Omental fat pad (tissue), 3 donors: ENCODE measurements at regions not wholly inside any gene's neighbourhood (a gene's known extent, or its start where the extent isn't known, plus 50 kb on each side); places are given as distances from the start of the nearest gene placed in this dataset.
"Not testable (repeated sequence)": the region's sequence is repeated elsewhere in the genome, so short reads cannot be mapped to it uniquely, and the experiment has no call there.

Source experiments
- ATAC-seq: fragments of 150-250 bp; one replicate; pipeline ENCODE4 v1.9.1; 2016; ENCODE audit warnings: mild to moderate bottlenecking, moderate library complexity; ENCODE audit not compliant: low FRiP score
- DNase-seq: peaks from one replicate; pipeline ENCODE4 v3.0.0-alpha.2; 2019; ENCODE audit warnings: low spot score
- CTCF ChIP-seq, 3 donors: fragments of 450-650 bp; IDR thresholded peaks; one replicate each; pipeline ENCODE4 v1.5.1; 2016 to 2017; ENCODE audit warnings: antibody characterized with exemption in 3 of 3, mild to moderate bottlenecking in 3 of 3, moderate library complexity in 2 of 3

DNA sequence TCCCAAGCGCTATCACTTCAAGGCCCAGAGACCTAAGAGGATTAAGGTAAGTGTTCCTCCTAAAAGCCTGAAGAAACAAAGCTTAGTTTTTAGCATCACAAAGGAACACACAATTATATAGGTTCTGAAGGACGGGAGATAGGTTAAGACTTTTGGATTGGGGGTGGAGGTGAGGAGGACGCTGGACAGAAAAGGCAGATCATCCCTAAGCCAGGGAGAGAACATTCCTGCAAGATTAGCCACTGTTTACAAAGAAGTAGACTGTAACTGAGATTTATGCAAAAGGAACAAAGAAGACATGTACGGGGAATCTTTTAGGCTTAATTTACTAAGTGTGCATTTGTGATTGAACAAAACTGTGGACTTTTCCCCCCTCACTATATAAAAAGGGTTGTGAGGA lies 184.1 kb upstream of the IRX5 start:
- no peak for DNase-seq
- no peak for ATAC-seq
- no peak for TF ChIP-seq CTCF (IDR thresholded peaks at IDR 0.05)

DNA sequence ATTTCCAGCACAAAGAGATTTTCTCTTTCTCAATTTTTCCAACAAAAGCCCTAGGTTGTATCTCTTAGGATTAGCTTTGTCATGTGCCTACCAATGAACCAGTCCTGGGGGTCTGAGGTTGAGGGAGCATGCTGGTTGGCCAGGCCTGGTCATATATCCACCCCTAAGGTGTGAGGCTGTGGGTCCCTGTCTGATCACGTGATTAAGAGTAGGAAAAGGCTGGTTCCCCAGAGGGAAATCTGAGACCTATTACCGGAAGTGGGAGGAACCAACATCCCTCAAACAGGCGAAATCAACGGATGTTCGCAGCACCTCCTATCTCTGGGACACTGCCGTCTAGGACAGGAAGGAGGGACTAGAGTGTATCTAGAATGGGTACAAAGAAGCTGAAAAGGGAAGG lies 185.7 kb upstream of the IRX5 start:
- ATAC-seq (no peak), DNase-seq (no peak)
- TF ChIP-seq CTCF (IDR thresholded peaks at IDR 0.05): no peak

- ATAC-seq (no peak), DNase-seq (no peak)
- no peak for TF ChIP-seq CTCF (IDR thresholded peaks at IDR 0.05)
Measured at GRCh38 chr16:54742436-54742835, 188.2 kb upstream of the IRX5 start.

GRCh38 chr16:54739381-54739780 lies 191.3 kb upstream of the IRX5 start:
- no peak for TF ChIP-seq CTCF (IDR thresholded peaks at IDR 0.05)
- DNase-seq: no peak
- no peak for ATAC-seq

- DNase-seq: no peak
- TF ChIP-seq CTCF (IDR thresholded peaks at IDR 0.05): no peak
- no peak for ATAC-seq
Measured at GRCh38 chr16:54734156-54734555, 196.5 kb upstream of the IRX5 start.

DNA sequence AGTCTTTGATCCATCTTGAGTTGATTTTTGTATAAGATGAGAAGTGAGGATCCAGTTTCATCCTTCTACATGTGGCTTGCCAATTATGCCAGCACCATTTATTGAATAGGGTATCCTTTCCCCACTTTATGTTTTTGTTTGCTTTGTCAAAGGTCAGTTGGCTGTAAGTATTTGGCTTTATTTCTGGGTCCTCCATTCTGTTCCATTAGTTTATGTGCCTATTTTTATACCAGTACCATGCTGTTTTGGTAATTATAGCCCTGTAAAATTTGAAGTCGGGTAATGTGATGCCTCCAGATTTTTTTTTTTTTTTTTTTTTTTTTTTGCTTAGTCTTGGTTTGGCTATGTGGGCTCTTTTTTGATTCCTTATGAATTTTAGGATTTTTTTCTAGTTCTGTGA lies 203.0 kb upstream of the IRX5 start:
- ATAC-seq, DNase-seq: not testable (repeated sequence)

DNA sequence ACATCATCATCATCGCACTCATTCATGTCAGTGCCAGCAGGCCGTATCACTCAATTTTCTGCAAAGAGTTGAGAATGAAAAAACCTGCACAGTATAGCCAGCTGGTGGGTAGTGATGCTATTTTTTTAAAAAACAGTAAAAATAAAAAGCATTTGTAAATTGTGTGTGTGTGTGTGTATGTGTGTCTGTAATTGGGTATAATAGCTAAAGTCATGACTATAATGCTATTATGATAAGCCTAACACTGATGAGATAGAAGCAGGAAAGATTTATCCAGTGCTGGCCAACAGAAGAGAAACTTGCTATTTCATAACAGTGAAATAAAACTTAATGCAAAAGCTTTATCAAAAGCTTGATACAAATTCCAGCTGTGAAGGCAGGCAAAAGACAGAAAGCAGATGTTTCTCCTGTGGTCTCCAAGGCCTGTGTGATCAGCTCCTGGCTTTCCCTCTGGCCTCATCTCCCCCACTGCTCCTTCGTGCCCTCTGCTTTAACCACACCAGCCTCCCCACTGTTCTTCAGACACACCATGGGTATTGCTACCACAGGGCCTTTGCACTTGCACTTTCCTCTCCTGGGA lies 206.2 kb upstream of the IRX5 start:
- no peak for TF ChIP-seq CTCF (IDR thresholded peaks at IDR 0.05)
- ATAC-seq: no peak
- DNase-seq: no peak

DNA sequence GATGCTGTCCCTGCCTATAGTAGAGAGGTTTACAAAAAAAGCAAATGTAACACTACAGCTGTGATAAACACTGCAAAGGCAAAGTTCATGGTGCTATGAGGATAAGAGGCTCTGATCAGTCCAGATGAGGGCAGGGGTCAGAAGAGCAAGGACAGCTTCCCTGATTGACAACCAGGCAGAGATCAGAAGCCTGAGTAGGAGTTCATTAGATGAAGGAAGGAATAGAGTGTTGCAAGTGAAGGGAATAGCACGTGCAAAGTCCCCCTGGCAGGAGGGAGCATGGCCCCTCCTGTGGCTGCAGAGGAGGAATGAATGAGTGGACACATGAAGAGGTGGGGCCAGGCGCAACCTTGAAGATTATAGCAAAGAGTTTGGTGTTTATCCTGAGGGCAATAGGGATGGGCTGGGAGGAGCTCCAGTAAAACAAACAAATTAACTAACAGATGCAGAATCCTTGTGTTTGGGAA lies 208.4 kb upstream of the IRX5 start:
- no peak for TF ChIP-seq CTCF (IDR thresholded peaks at IDR 0.05)
- ATAC-seq: no peak

More for the DNA sequence above, 208.4 kb upstream of the IRX5 start:
- no peak for DNase-seq
